SK-N-SH treated with all-trans-retinoic acid at 6 μM for 48 hours (cell line): ENCODE measurements at regions not wholly inside any gene's neighbourhood (a gene's known extent, or its start where the extent isn't known, plus 50 kb on each side); places are given as distances from the start of the nearest gene placed in this dataset.

Experiments used
- ATAC-seq: fragments of 200-7000 bp; cut with Tn5 transposase; 3 replicates; pipeline ENCODE4 v1.9.1; 2020; ENCODE audit warnings: mild to moderate bottlenecking, moderate library complexity
- BACH2 ChIP-seq: fragments of 250-450 bp; sonication (Bioruptor Pico); IDR thresholded peaks from 2 replicates; pipeline ENCODE4 v1.9.0; 2021; ENCODE audit warnings: mild to moderate bottlenecking, borderline replicate concordance
- ESRRG ChIP-seq: fragments of 250-450 bp; sonication (Bioruptor Pico); IDR thresholded peaks from 2 replicates; pipeline ENCODE4 v1.6.1; 2021; ENCODE audit warnings: mild to moderate bottlenecking
- GLIS3 ChIP-seq: fragments of 250-450 bp; sonication (Bioruptor Pico); IDR thresholded peaks from 2 replicates; pipeline ENCODE4 v1.5.0; 2020; ENCODE audit warnings: mild to moderate bottlenecking, moderate library complexity
- ISL1 ChIP-seq: fragments of 250-450 bp; sonication (Bioruptor Pico); IDR thresholded peaks from 2 replicates; pipeline ENCODE4 v2.1.2; 2022; ENCODE audit warnings: mild to moderate bottlenecking, moderate library complexity
- OSR1 ChIP-seq: fragments of 250-450 bp; sonication (Bioruptor Pico); IDR thresholded peaks from 2 replicates; pipeline ENCODE4 v1.8.0; 2022; ENCODE audit warnings: moderate library complexity, mild to moderate bottlenecking, inconsistent platforms
- PATZ1 ChIP-seq: fragments of 250-450 bp; sonication (Bioruptor Pico); IDR thresholded peaks from 2 replicates; pipeline ENCODE4 v1.8.0; 2020; ENCODE audit warnings: mild to moderate bottlenecking, moderate library complexity, borderline replicate concordance
- SNAI2 ChIP-seq: fragments of 250-450 bp; sonication (Bioruptor Pico); IDR thresholded peaks from 2 replicates; pipeline ENCODE4 v1.5.0; 2020; ENCODE audit warnings: mild to moderate bottlenecking, moderate library complexity
- TCF4 ChIP-seq: fragments of 250-450 bp; sonication (Bioruptor Pico); IDR thresholded peaks from 2 replicates; pipeline ENCODE4 v1.8.0; 2021; ENCODE audit warnings: mild to moderate bottlenecking, moderate library complexity, borderline replicate concordance
- TOX ChIP-seq: fragments of 250-450 bp; sonication (Bioruptor Pico); IDR thresholded peaks from 2 replicates; pipeline ENCODE4 v1.8.0; 2021; ENCODE audit warnings: mild to moderate bottlenecking, moderate library complexity, borderline replicate concordance
- TSHZ2 ChIP-seq: fragments of 250-450 bp; sonication (Bioruptor Pico); IDR thresholded peaks from 2 replicates; pipeline ENCODE4 v1.5.0; 2020; ENCODE audit warnings: mild to moderate bottlenecking, moderate library complexity
- ZC3H10 ChIP-seq: fragments of 250-450 bp; sonication (Bioruptor Pico); IDR thresholded peaks from 2 replicates; pipeline ENCODE4 v1.5.1; 2021; ENCODE audit warnings: mild to moderate bottlenecking, moderate library complexity
- ZFP3 ChIP-seq: fragments of 250-450 bp; sonication (Bioruptor Pico); IDR thresholded peaks from 2 replicates; pipeline ENCODE4 v1.5.0; 2020; ENCODE audit warnings: mild to moderate bottlenecking, moderate library complexity
- ZFP30 ChIP-seq: fragments of 450-650 bp; formaldehyde crosslinking; IDR thresholded peaks from 2 replicates; pipeline ENCODE4 v1.5.0; 2022; ENCODE audit warnings: mild to moderate bottlenecking, moderate library complexity
- ZNF565 ChIP-seq: fragments of 450-650 bp; formaldehyde crosslinking; conservative IDR thresholded peaks from 2 replicates; pipeline ENCODE4 v1.5.0; 2020; ENCODE audit warnings: low read depth, mild to moderate bottlenecking, moderate library complexity
- ZNF70 ChIP-seq: fragments of 450-650 bp; formaldehyde crosslinking; IDR thresholded peaks from 2 replicates; pipeline ENCODE4 v1.5.0; 2020; ENCODE audit warnings: mild to moderate bottlenecking, moderate library complexity
- ZNF8 ChIP-seq: fragments of 450-650 bp; formaldehyde crosslinking; IDR thresholded peaks from 2 replicates; pipeline ENCODE4 v1.5.0; 2020; ENCODE audit warnings: mild to moderate bottlenecking, moderate library complexity
- TF ChIP-seq, protein P1 (sequence below): fragments of 250-450 bp; sonication (Bioruptor Pico); IDR thresholded peaks from 2 replicates; pipeline ENCODE4 v1.5.1; 2021; ENCODE audit warnings: mild to moderate bottlenecking, moderate library complexity
- TF ChIP-seq, protein P2 (sequence below): fragments of 250-450 bp; sonication (Bioruptor Pico); IDR thresholded peaks from 2 replicates; pipeline ENCODE4 v1.5.1; 2020; ENCODE audit warnings: low read depth, mild to moderate bottlenecking, moderate library complexity
- TF ChIP-seq, protein P3 (sequence below): fragments of 250-450 bp; sonication (Bioruptor Pico); IDR thresholded peaks from 2 replicates; pipeline ENCODE4 v1.8.0; 2021; ENCODE audit warnings: low read depth, mild to moderate bottlenecking, moderate library complexity, borderline replicate concordance

DNA sequence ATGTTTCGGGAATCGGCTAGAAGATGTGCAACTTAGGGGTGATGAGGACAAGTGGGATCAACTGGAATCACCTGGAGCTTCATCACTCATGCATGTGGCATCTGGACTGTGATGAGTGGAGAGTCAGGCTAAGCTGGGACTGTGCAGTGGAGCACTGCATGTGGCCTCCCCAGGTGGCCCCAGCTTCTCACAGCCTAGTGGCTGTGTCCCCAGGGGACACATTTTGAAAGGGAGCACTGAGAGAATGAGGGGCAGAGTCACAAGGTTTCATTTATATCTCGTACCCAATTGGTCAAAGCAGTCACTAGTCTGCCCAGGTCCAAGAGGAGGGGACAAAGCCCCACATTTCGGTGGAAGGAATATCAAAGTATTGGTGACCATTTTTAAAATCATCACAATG, 54.8 kb upstream of the TCF7L2 start:
- TF ChIP-seq ESRRG (CRISPR knock-in tag) (no peak), TOX (CRISPR knock-in tag) (no peak), BACH2 (CRISPR knock-in tag) (no peak), ZNF565 (CRISPR knock-in tag) (no peak)
- TF ChIP-seq, protein P1, sequence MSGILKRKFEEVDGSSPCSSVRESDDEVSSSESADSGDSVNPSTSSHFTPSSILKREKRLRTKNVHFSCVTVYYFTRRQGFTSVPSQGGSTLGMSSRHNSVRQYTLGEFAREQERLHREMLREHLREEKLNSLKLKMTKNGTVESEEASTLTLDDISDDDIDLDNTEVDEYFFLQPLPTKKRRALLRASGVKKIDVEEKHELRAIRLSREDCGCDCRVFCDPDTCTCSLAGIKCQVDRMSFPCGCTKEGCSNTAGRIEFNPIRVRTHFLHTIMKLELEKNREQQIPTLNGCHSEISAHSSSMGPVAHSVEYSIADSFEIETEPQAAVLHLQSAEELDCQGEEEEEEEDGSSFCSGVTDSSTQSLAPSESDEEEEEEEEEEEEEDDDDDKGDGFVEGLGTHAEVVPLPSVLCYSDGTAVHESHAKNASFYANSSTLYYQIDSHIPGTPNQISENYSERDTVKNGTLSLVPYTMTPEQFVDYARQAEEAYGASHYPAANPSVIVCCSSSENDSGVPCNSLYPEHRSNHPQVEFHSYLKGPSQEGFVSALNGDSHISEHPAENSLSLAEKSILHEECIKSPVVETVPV = no peak
- TF ChIP-seq, protein P2, sequence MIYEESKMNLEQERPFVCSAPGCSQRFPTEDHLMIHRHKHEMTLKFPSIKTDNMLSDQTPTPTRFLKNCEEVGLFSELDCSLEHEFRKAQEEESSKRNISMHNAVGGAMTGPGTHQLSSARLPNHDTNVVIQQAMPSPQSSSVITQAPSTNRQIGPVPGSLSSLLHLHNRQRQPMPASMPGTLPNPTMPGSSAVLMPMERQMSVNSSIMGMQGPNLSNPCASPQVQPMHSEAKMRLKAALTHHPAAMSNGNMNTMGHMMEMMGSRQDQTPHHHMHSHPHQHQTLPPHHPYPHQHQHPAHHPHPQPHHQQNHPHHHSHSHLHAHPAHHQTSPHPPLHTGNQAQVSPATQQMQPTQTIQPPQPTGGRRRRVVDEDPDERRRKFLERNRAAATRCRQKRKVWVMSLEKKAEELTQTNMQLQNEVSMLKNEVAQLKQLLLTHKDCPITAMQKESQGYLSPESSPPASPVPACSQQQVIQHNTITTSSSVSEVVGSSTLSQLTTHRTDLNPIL (CRISPR knock-in tag) = no peak
- no peak for ATAC-seq

DNA sequence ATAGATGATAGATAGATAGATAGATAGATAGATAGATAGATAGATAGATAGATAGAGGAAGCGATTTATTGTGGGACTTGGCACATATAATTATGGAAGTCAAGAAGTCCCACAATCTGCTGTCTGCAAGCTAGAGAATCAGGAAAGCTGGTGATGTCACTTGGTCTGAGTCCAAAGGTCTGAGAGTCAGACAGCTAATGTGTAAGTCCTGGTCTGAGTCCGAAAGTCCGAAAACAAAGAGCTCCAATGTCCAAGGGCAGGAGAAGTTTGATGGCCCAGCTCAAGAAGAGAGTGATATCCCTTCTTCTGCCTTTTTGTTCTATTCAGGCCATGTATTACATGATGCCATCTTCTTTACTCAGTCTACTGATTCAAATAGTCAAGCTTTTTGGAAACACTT, 53.8 kb upstream of the TCF7L2 start:
- TF ChIP-seq SNAI2 (CRISPR knock-in tag) (no peak), TOX (CRISPR knock-in tag) (no peak), ZFP30 (CRISPR knock-in tag) (no peak), ZC3H10 (no peak), ZFP3 (no peak), GLIS3 (CRISPR knock-in tag) (no peak), TCF4 (CRISPR knock-in tag) (no peak), ZNF8 (CRISPR knock-in tag) (no peak), BACH2 (CRISPR knock-in tag) (no peak), ISL1 (no peak), ZNF565 (CRISPR knock-in tag) (no peak)
- TF ChIP-seq, protein P2 (CRISPR knock-in tag) = no peak
- TF ChIP-seq, protein P3, sequence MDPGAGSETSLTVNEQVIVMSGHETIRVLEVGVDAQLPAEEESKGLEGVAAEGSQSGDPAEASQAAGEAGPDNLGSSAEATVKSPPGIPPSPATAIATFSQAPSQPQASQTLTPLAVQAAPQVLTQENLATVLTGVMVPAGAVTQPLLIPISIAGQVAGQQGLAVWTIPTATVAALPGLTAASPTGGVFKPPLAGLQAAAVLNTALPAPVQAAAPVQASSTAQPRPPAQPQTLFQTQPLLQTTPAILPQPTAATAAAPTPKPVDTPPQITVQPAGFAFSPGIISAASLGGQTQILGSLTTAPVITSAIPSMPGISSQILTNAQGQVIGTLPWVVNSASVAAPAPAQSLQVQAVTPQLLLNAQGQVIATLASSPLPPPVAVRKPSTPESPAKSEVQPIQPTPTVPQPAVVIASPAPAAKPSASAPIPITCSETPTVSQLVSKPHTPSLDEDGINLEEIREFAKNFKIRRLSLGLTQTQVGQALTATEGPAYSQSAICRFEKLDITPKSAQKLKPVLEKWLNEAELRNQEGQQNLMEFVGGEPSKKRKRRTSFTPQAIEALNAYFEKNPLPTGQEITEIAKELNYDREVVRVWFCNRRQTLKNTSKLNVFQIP (CRISPR knock-in tag) = no peak
- TF ChIP-seq, all 23 proteins: peak for 0
- ATAC-seq = no peak

DNA sequence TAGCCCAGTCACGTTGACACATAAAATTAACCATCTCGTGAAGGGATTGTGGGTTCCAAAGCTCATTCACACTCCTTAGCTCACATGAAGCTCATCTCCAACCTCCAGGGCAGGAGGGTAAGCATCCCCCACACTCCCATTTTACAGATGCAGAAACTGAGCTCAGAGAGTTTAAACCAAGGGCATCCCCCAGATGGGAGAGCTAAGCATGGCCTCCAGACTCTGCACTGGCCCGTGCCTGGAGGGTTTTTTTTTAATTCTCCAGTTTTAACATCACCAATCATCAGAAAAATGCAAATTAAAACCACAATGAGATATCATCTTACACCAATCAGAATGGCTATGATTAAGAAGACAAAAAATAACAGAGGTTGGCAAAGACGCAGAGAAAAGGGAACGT, 53.3 kb upstream of the TCF7L2 start:
- ATAC-seq = no peak
- TF ChIP-seq ISL1 = no peak
- TF ChIP-seq ZFP30 (CRISPR knock-in tag) = no peak
- no peak for TF ChIP-seq ZC3H10
- TF ChIP-seq SNAI2 (CRISPR knock-in tag) = no peak
- no peak for TF ChIP-seq ZNF70 (CRISPR knock-in tag)
- no peak for TF ChIP-seq ZFP3
- TF ChIP-seq, protein P3 (CRISPR knock-in tag) = no peak
- TF ChIP-seq, protein P2 (CRISPR knock-in tag) = no peak
- no peak for TF ChIP-seq OSR1 (CRISPR knock-in tag)
- TF ChIP-seq ZNF565 (CRISPR knock-in tag) = no peak
- TF ChIP-seq TSHZ2 = no peak
- no peak for TF ChIP-seq PATZ1 (CRISPR knock-in tag)
- no peak for TF ChIP-seq GLIS3 (CRISPR knock-in tag)
- TF ChIP-seq TCF4 (CRISPR knock-in tag) = no peak
- no peak for TF ChIP-seq ZNF8 (CRISPR knock-in tag)
